HG03097 (cell line): ENCODE measurements at regions not wholly inside any gene's neighbourhood (a gene's known extent, or its start where the extent isn't known, plus 50 kb on each side); places are given as distances from the start of the nearest gene placed in this dataset.

Source experiments
- ATAC-seq: cut with Tn5 transposase; IDR thresholded peaks from one replicate; pipeline ENCODE4 v1.9.1; 2021; ENCODE audit not compliant: unreplicated experiment, low FRiP score

DNA sequence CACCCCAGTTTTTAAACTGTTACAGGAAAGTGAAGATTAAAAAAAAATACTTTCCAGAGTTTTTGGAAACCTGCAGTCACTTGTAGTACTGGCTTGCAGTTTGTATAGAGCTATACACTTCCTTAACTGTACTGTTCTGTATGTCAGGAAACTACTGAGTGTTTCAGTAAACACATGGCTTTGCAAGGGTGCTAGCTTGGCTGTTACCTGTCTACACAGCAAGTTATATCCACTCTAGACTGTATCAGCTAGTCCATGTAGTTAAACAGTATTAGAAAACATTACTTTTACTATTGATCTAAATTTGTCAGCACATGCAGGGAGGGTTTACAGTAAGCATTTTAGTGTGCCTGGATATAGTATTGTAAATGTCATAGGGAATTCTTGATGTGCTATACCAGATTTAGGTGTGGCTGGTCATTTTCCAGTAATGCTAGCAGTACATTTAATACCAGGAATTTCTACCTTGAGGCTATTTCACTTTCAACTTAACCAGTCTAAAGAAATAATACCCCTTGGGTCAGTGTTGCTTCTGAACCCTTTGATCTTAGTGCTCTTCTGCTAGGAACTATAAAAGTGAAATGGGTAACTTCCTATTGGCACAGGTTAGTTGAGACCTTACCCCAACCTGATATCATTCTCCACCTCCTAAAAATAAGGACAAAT, 192.3 kb upstream of the ANKRD50 start:
- no peak for ATAC-seq

DNA sequence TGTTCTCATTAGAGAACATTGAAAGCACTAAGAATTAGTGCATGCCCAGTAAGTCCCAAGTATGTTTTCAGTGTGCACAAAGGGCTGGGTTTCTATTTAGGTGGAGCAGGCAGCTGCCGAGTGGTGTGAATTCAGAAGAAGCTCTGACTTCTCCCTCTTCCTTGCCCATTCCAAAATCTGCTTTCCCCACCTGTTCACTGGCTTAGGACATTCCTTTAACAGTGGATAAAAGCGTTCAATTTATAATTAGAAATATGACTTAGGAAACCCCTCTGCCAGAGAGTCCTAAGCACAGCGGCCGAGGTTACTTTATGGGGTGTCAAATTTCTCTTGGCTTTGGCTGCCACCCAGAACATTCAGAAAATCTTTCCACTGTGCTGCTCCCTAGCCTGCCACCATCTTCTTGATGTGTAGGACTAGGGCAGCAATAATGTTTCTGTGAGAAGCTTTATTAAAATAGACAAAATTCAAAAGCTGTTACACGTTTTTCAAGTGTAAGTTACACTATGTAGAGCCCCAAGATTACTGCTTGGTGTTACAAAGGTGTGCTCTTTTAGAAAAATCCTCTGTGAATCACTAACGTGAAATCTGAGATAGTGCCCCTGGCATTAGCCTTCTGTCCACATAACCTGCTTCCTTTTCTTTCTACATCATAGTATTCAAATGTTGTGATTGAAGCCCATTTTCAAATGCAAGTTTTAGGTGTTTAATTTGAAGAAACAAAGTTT, 191.6 kb upstream of the ANKRD50 start:
- no peak for ATAC-seq

DNA sequence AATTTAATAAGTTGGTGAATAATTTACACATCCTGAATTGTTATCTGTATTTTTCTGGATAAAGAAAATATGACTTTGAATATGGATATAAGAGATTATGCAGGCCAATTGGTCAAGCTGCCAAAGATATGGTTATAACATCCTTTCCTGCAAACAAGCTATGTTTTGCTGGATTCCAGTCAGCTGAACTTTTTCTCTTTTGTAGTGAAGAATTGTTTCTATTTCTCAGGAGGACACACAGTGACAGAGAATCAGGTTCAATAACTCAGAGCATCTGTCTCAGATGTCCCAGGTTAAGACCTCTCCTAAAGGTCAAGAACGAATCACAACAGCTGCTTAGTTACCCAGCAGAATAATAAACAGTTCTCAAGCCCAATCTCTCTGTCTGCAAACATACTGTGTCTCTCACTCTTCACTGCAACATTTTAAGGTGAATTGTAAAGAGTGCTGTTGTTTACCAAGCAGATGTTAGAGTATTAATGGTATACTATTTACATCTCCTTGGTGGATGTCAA, 189.5 kb upstream of the ANKRD50 start:
- no peak for ATAC-seq

DNA sequence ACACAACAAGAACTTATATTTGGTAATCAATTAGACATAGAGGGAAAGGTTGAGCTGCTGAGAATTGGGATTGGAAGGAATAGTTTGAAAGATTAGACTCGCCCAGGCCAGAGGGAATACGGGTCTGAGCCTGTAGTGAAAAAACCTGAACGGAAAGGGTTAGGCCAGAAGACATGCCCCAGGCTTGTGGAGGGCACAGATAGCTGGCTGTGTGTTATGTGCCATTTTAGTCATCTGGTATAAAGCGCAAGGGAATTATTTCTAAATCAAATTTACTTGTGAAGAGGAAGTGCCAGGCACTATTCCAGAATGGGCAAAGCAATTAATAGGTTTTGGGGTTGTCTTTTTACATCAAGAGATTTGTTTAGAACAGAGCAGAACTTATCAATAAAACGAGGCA, 187.5 kb upstream of the ANKRD50 start:
- ATAC-seq: no peak

DNA sequence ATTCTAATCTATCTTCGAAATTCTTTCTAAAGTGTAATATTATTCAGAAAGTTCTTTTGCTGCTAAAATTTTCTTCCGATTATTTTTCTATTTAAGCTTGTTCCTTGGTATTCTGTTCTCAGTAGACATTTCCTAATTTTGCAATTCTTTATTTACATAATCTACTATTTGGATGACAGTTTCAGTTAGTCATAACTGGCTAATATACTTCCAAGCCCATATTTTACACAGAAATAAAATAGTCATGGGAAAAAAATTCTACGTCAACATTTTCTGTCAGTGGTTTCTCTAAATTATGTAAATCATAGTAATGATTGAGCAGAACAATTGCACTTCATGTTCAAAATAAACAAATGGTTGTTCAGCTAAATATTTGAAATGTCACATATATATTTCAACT, 178.0 kb upstream of the ANKRD50 start:
- no peak for ATAC-seq

DNA sequence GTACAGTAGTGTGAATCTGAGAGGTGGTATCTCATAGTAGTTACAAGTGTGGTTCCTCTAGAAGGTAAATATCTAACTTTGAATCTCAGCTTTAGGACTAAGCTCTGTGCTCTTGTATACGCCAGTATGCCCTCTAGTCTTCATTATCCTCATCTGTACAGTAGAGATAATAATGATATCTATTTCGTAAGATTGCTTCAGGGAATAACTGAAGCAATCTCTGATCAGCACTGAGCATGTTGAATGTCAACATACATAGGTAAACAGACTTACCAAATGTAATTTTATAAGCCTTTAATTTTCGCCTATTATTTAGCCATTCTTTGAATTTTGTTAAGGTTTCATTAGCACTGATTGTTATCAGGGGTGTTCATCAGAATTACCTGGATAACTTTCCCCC, 175.2 kb upstream of the ANKRD50 start:
- no peak for ATAC-seq

DNA sequence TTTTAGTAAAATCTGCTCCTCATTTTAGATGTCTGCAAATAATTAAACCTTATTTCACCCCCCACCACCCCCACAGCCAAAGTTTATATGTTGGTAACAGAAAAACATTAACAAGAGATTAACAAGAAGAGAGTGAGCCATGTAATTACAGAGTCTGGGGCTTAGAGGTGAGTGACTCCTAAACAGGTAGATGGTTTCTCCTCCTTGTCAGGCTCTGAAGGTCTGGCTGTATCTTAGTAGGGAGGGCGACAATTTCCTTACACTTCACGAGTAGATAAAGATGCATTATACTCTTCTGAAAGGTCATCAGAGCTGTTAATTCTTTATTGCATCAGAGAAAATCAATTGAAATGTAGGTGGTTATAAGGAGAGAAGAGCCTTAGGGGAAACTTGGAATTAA, 171.8 kb upstream of the ANKRD50 start:
- ATAC-seq: no peak

DNA sequence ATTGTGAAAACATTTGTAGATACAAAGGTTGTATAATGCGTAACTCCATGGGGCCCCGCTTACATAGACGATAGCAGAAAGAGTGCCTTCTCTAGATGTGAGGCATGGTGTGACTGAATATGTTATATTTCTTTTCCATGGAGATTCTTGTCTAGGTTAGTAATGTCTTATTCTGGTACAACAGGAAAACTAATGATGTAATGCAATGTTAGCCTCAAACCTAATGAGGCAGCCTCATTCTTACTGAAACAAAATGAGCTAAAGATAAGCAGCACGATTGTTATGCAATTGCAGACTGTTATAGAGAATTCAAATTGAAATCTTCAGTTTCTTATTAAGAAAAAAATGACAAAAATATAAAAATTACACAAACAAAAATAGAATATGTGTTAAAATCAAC, 171.1 kb upstream of the ANKRD50 start:
- no peak for ATAC-seq

DNA sequence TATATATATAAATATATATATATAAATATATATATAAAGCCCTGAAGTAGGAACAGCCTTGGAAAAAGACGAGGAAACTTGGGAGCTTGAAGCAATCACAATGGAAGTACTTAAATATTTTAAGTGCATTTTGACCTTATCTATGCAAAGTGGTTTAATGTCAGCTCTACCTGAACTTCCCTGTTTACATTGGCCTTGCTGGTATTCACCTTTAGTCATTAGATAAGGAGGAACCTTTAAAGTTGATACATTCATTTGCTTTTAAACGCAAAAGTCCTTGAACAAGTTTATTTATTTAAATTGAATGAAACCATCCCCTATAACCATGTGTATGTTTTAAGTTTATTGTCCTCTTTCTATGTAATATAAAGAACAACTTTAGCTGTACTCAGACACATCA, 166.7 kb upstream of the ANKRD50 start:
- no peak for ATAC-seq

DNA sequence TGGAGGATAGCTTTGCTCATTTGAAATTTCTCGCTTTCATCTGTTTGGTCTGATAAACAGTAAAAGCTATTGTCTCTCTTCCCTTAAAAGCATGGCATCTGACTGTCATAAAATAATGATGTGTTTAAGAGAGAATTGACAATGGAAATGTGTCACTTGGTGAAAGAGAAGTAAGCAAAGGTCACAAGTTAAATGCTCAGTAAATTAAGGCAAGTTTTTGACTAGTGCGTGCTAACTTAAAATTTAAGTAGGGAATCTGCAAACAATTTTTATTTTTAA, 161.6 kb upstream of the ANKRD50 start:
- no peak for ATAC-seq

DNA sequence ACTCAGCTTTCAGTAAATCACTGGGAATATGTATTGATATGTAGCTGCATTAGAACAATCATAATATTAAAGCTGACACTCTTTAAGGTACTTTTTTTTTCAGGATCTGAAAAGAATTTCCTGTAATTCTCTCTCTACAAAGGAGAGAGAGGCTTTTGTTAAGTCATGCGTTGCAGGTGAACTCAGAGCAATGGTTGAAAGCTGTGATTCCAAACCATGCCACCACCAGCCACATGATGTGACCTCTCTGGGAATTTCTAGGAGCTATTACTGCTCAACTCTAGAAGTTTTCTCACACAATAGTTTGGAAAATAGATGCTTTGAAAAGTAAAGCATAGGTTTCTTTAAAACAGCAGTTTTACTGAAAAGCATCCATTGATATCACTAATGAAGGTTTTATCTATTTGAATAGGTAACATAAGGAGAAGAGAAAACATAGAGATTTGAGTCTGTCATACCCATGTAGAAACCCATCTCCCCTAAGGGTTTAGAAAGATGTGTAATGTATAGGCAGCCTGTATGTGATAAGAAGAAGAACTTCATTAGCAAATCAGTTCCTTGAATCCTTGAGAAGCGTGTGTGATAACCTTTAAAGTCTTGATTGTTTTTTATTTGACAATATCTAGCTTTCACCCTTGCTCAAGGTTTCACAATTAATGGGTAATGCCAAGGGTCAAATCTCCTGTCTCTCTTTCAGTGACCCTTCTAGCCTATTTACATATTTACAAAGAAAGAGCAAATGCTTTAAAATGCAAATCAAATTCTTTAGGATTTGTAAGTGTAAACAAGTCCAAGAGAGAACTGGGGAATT, 161.0 kb upstream of the ANKRD50 start:
- no peak for ATAC-seq

DNA sequence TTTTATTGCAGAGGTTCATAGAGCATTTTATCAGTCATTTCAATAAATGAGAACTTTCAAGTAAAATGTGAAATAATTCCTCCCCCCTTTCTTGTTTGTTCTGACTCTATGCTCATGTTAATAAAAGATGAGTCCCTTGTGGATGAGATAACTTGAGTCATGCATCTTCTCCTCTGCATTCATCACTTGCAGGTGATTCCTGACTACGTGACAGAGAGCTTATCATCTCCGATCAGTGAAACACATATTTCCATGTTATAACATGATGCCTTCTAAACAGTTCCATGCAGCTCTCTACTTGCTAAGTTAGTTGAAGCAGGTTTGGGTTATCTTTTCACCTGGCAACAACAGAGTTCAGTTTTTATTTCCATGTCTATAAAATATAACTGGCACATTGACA, 160.1 kb upstream of the ANKRD50 start:
- no peak for ATAC-seq

DNA sequence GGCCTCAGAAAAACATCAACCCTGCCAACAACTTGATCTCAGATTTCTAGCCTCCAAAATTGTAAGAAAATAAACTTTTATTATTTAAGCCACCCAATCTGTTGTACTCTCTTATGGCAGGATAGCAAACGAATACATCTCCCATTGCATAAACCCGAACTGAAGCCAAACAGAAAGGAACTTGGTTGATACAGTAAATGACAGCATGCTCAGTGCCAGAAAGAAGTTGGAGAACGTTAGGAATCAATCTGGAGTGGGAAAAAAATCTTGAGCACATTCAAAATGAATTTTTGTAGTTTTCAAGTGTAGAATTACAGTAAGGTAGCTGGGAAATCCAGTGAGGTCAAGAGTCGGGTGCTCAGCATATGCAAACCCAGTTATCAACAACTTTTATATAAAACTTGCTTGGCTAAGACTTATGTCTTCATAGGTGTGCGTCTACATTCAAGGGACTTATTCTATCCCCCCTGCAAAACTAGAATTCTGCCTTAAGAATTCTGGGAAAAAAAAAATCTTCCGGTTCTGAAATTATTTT, 157.5 kb upstream of the ANKRD50 start:
- no peak for ATAC-seq

DNA sequence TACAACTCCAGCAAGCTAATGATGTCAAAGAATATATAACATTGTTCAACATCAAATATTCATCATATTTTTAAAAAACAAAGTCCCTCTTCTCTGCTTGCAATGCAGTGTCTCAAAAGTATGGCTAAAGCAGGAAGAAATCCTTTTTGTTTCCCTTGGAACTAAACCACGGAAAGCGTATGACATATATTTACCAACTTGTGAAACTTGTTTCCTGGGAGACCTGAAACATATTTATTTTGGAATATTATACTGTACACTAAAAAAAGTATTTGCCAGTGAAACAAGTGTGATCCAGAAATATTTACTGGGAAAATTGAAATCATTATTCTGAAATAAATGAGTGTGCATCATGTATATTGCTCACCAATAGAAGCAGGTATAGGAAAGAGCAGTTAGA, 156.0 kb upstream of the ANKRD50 start:
- ATAC-seq: no peak

DNA sequence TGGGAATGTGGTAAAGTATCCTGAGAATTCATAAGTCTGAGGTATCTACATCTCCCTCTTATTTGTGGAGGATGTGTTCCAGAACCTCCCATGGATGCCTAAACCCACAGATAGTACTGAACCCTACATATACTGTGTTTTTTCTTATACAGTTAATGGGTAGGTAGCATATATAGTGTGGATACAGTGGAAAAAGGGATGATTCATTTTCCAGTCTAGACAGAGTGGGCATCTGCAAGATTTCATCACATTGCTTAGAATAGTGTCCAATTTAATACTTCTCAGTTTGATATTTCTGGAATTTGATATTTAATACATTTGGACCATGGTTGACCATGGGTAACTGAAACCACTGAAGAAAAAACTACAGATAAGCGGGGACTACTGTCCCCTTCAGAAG, 155.0 kb upstream of the ANKRD50 start:
- no peak for ATAC-seq

DNA sequence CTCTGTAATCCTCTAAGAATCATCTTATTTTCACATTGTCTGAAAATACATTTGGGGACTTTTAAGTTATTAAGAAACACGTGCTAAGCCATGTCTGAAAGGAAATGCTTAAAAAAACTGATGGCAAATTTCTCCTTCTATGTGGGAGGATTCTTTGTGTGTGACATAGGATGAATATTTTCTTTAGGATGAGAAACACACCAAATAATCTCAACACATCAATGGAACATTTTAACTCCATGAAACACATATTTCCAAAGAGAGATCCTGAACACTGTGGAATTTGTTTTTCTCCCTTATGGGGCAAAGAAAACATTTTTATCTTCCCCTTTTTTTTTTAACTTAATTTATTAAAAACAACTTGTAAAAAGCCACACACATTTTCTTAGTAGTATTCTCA, 153.8 kb upstream of the ANKRD50 start:
- no peak for ATAC-seq

DNA sequence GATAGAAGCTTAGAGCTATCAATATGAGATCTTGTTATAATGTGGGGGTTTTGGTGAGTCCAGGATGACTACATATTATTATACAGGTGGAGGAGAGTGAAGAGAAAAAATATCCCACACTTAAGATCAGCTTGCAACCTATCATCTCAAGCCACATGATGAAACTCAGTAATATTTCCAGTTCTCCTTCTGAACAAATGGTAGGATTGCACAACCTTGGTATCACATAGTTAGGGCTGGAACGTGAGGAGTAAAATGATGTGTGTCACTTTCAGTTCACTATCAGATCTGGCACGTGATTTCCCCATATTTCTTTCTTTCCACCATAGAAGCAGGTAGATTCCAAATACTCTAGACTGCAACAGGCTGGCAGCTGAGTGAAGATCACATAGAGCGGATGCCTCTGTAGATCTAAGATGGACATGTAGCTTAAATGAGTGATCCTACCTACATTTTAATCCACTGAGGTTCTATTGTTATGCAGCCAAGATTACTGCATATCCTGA, 150.6 kb upstream of the ANKRD50 start:
- no peak for ATAC-seq

DNA sequence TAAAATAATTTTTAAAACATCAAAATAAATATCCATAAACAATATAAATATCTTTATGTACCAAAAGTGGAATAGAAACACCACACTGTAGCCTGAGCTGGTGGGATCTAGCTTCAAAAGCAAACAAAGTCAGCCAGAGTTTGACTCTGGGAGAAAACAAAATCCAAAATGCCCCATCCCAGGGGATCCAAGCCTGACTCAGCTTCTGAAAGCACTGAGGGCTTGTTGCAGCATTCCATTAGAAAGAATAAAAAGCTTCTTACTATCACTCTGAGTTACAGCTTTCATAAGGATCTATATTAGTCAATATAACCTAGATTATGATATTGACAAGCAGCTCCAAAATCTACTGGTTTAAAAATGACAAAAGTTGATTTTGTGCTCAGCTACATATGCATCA, 149.7 kb upstream of the ANKRD50 start:
- ATAC-seq: no peak

DNA sequence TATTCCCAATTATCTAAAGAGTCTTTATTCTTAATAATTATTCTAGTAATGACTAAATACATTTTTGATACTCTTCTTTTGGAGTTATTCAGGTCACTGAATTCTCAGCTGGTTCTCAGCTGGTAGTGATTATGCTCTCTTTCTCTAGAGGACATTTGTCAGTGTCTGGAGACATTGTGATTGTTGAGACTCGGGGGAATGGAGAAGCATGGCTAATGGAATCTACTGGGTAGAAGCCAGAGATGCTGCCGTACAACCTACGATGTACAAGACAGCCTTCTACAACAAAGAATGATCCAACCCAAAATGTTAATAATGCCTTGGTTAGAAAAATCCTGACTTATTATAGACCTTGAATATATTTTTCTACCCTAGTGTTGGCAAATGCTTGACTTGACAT, 149.2 kb upstream of the ANKRD50 start:
- no peak for ATAC-seq

DNA sequence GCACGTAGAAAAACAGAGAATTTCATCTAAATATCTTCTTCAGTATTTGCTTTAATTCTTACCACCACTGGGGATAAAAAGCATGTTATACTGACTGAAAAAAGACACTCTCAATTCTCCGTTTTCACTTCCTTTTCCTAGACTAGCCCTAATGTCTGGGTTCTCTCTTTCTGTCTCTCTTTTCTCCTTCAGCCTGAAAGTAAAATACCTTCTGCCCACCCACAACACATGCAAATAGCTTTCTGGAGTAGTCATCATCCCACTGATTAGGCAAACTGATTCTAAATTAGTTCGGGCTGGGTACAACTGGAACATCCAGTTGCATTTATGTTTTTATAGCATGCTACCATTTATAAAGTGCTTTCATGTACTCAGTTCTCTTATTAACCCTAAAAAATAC, 142.4 kb upstream of the ANKRD50 start:
- ATAC-seq: no peak

DNA sequence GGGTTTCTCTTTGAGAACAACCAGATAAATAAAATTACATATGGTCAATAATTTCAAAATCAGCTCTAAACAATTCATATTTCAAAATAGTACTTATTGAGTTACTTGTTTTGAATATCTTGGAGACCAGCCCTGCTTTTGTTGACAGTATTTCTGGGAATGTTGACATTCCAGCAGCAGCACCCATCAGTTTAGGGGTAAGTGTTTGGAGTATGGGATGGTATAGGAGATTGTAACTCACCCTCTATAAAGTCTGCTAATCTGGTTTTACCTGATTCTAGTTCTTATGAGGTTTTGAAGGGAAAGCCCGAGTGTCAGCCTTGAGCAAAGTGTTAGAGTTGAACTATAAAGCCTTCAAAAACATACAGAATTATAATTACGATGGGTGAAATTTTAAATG, 139.2 kb upstream of the ANKRD50 start:
- ATAC-seq: no peak
